Neuronal stem cell (in vitro differentiated cells): ENCODE measurements at regions not wholly inside any gene's neighbourhood (a gene's known extent, or its start where the extent isn't known, plus 50 kb on each side); places are given as distances from the start of the nearest gene placed in this dataset.

Experiments
- DNase-seq: peaks from one replicate; pipeline ENCODE4 v3.0.0-alpha.2; 2013; ENCODE audit warnings: low spot score
- H2AFZ ChIP-seq: one replicate; pipeline ENCODE4 v1.6.1; 2013; ENCODE audit warnings: mild to moderate bottlenecking, low read length, inconsistent platforms
- H2AK5ac ChIP-seq: 2 replicates; pipeline ENCODE4 v1.6.1; 2013; ENCODE audit warnings: low read depth, mild to moderate bottlenecking, inconsistent platforms, low read length, moderate library complexity, mixed read lengths
- H2BK120ac ChIP-seq: 2 replicates; pipeline ENCODE4 v1.6.1; 2013; ENCODE audit warnings: low read depth, mild to moderate bottlenecking, inconsistent platforms, low read length, moderate library complexity, mixed read lengths
- H2BK12ac ChIP-seq: one replicate; pipeline ENCODE4 v1.6.1; 2013; ENCODE audit warnings: low read length, inconsistent platforms
- H2BK15ac ChIP-seq: 2 replicates; pipeline ENCODE4 v1.6.1; 2013; ENCODE audit warnings: mild to moderate bottlenecking, low read length, inconsistent platforms, mixed read lengths
- H2BK5ac ChIP-seq: one replicate; pipeline ENCODE4 v1.6.1; 2013; ENCODE audit warnings: inconsistent platforms, mild to moderate bottlenecking, low read length, moderate library complexity
- H3K14ac ChIP-seq: one replicate; pipeline ENCODE4 v1.6.1; 2013; ENCODE audit warnings: low read length, inconsistent platforms
- H3K18ac ChIP-seq: 2 replicates; pipeline ENCODE4 v1.6.1; 2013; ENCODE audit warnings: low read length, inconsistent platforms
- H3K23ac ChIP-seq: 2 replicates; pipeline ENCODE4 v1.6.1; 2013; ENCODE audit warnings: low read depth, mild to moderate bottlenecking, mixed read lengths, low read length, inconsistent platforms; ENCODE audit not compliant: poor library complexity
- H3K27ac ChIP-seq: replicated peaks from 3 replicates; pipeline ENCODE4 v1.5.1; 2013; ENCODE audit warnings: low read length, inconsistent platforms
- H3K27me3 ChIP-seq, 3 experiments: 2 replicates each; pipeline ENCODE4 v1.6.1; 2013; ENCODE audit warnings: low read length in 3 of 3, mild to moderate bottlenecking in 2 of 3, inconsistent platforms in 1 of 3, low read depth in 1 of 3, mixed read lengths in 1 of 3, moderate library complexity in 1 of 3; ENCODE audit not compliant: control insufficient read depth in 3 of 3, insufficient read depth in 3 of 3
- H3K36me3 ChIP-seq, 2 donors: replicated peaks in 1 of 2; 2 replicates each; pipeline ENCODE4 v1.6.1; 2013; ENCODE audit warnings: low read length in 2 of 2; ENCODE audit not compliant: control insufficient read depth in 2 of 2, insufficient read depth in 2 of 2
- H3K4ac ChIP-seq: 2 replicates; pipeline ENCODE4 v1.6.1; 2013; ENCODE audit warnings: inconsistent platforms, mild to moderate bottlenecking, low read length, moderate library complexity
- H3K4me1 ChIP-seq, 2 donors: 1 replicate in 1 of 2; 2 replicates in 1 of 2; pipeline ENCODE4 v1.6.1; 2013; ENCODE audit warnings: low read length in 2 of 2, low read depth in 1 of 2; ENCODE audit not compliant: control insufficient read depth in 2 of 2, insufficient read depth in 1 of 2
- H3K4me2 ChIP-seq: one replicate; pipeline ENCODE4 v1.6.1; 2013; ENCODE audit warnings: mild to moderate bottlenecking, low read length, inconsistent platforms; ENCODE audit not compliant: insufficient read depth, poor library complexity, severe bottlenecking
- H3K4me3 ChIP-seq, 2 donors: 2 replicates each; pipeline ENCODE4 v1.5.1; 2013; ENCODE audit warnings: low read length in 2 of 2, mild to moderate bottlenecking in 2 of 2, inconsistent platforms in 1 of 2, moderate library complexity in 1 of 2
- H3K79me1 ChIP-seq: one replicate; pipeline ENCODE4 v1.6.1; 2013; ENCODE audit warnings: low read depth, mild to moderate bottlenecking, inconsistent platforms, low read length, moderate library complexity
- H3K9ac ChIP-seq: one replicate; pipeline ENCODE4 v1.6.1; 2013; ENCODE audit warnings: mild to moderate bottlenecking, low read depth, low read length, inconsistent platforms; ENCODE audit not compliant: poor library complexity
- H3K9me3 ChIP-seq, 2 donors: replicated peaks in 1 of 2; 2 replicates each; pipeline versions ENCODE3 to v1.6.1; 2013; ENCODE audit warnings: low read length in 2 of 2, mild to moderate bottlenecking in 2 of 2, inconsistent platforms in 1 of 2, low read depth in 1 of 2, mixed read lengths in 1 of 2, moderate library complexity in 1 of 2; ENCODE audit not compliant: control insufficient read depth in 2 of 2, insufficient read depth in 1 of 2
- H4K8ac ChIP-seq: one replicate; pipeline ENCODE4 v1.6.1; 2013; ENCODE audit warnings: low read depth, mild to moderate bottlenecking, inconsistent platforms, low read length, moderate library complexity
- H4K91ac ChIP-seq: one replicate; pipeline ENCODE4 v1.6.1; 2013; ENCODE audit warnings: low read length, low read depth, mild to moderate bottlenecking, inconsistent platforms; ENCODE audit not compliant: poor library complexity
- WGBS, 2 donors: extraction: QIAGEN DNeasy Blood & Tissue Kit; methylation state at CpG; one replicate each; pipeline ENCODE4 v1.1.7; 2013; ENCODE audit warnings: missing lambda C conversion rate in 2 of 2, mixed read lengths in 1 of 2; ENCODE audit not compliant: insufficient read length in 2 of 2, insufficient replicate concordance in 1 of 2; ENCODE audit errors: extremely low coverage in 2 of 2; 5-methylcytosine and 5-hydroxymethylcytosine counted together

- Histone ChIP-seq H3K14ac (no peak overlapping the region), H3K79me1 (no peaks in the 10 kb centered on the region), H2BK120ac (no peak overlapping the region), H3K9ac (no peak overlapping the region), H3K27ac (no peak overlapping the region), H2BK15ac (no peak overlapping the region), H3K4me3 (no peak overlapping the region), H4K8ac (no peak overlapping the region), H3K18ac (no peak overlapping the region), H3K36me3 (no peaks in the 10 kb centered on the region), H4K91ac (no peak overlapping the region), H3K23ac (no peak overlapping the region), H2AK5ac (no peak overlapping the region), H2BK12ac (no peak overlapping the region), H3K4me1 (no peaks in the 10 kb centered on the region), H3K9me3 (no peaks in the 10 kb centered on the region), H3K4ac (no peak overlapping the region), H2AFZ (no peak overlapping the region), H3K27me3 (no peaks in the 10 kb centered on the region), H3K4me2 (no peak overlapping the region), H2BK5ac (no peak overlapping the region)
- WGBS, 2 donors: no CpG with 5 or more reads among the region's 7 CpGs
- peak; percentile 20 for DNase-seq
Observed at GRCh38 chr22:34111210-34111824, 191.0 kb upstream of the LARGE1 start.

GRCh38 chr22:34113381-34113780 lies 193.1 kb upstream of the LARGE1 start:
- WGBS, 2 donors: no CpG with 5 or more reads among the region's 6 CpGs
- Histone ChIP-seq H3K18ac (no peak overlapping the region), H3K79me1 (no peaks in the 10 kb centered on the region), H3K36me3 (no peaks in the 10 kb centered on the region), H2BK15ac (no peak overlapping the region), H3K23ac (no peak overlapping the region), H3K14ac (no peak overlapping the region), H3K4me2 (no peak overlapping the region), H3K9ac (no peak overlapping the region), H3K27ac (no peak overlapping the region), H3K4me1 (no peaks in the 10 kb centered on the region), H3K9me3 (no peaks in the 10 kb centered on the region), H2AFZ (no peak overlapping the region), H2BK120ac (no peak overlapping the region), H4K8ac (no peak overlapping the region), H2BK12ac (no peak overlapping the region), H3K4me3 (no peak overlapping the region), H3K27me3 (no peaks in the 10 kb centered on the region), H2AK5ac (no peak overlapping the region), H3K4ac (no peak overlapping the region), H2BK5ac (no peak overlapping the region), H4K91ac (no peak overlapping the region)
- no peak for DNase-seq

- Histone ChIP-seq H3K18ac (no peak overlapping the region), H4K91ac (no peak overlapping the region), H2BK12ac (no peak overlapping the region), H3K4ac (no peak overlapping the region), H2BK120ac (no peak overlapping the region), H3K4me2 (no peak overlapping the region), H3K9me3 (no peaks in the 10 kb centered on the region), H3K4me3 (no peak overlapping the region), H2AK5ac (no peak overlapping the region), H3K23ac (no peak overlapping the region), H3K4me1 (no peaks in the 10 kb centered on the region), H3K79me1 (no peaks in the 10 kb centered on the region), H2AFZ (no peak overlapping the region), H3K27ac (no peak overlapping the region), H3K14ac (no peak overlapping the region), H2BK5ac (no peak overlapping the region), H2BK15ac (no peak overlapping the region), H3K36me3 (no peaks in the 10 kb centered on the region), H4K8ac (no peak overlapping the region), H3K9ac (no peak overlapping the region), H3K27me3 (no peaks in the 10 kb centered on the region)
- no peak for DNase-seq
- WGBS, 2 donors: no CpG with 5 or more reads among the region's 2 CpGs
Observed at GRCh38 chr22:34114406-34114805, 194.1 kb upstream of the LARGE1 start.

- no peak overlapping the region for H2BK12ac ChIP-seq
- H2BK5ac ChIP-seq: no peak overlapping the region
- H3K4me2 ChIP-seq: no peak overlapping the region
- no peak for DNase-seq
- no peak overlapping the region for H2BK120ac ChIP-seq
- H3K27ac ChIP-seq: no peak overlapping the region
- H3K23ac ChIP-seq: no peak overlapping the region
- H4K8ac ChIP-seq: no peak overlapping the region
- no peak overlapping the region for H4K91ac ChIP-seq
- no peaks in the 10 kb centered on the region for H3K36me3 ChIP-seq
- H3K14ac ChIP-seq: no peak overlapping the region
- no peak overlapping the region for H3K4ac ChIP-seq
- H3K4me3 ChIP-seq: no peak overlapping the region
- H2BK15ac ChIP-seq: no peak overlapping the region
- H2AFZ ChIP-seq: no peak overlapping the region
- H3K27me3 ChIP-seq: no peaks in the 10 kb centered on the region
- no peaks in the 10 kb centered on the region for H3K4me1 ChIP-seq
- H3K9me3 ChIP-seq: no peaks in the 10 kb centered on the region
- no peak overlapping the region for H3K18ac ChIP-seq
- WGBS, 2 donors: no CpG with 5 or more reads among the region's 2 CpGs
- H3K9ac ChIP-seq: no peak overlapping the region
- no peaks in the 10 kb centered on the region for H3K79me1 ChIP-seq
- no peak overlapping the region for H2AK5ac ChIP-seq
Observed at GRCh38 chr22:34115722-34116121, 195.4 kb upstream of the LARGE1 start.
